ENCODE measurements at regions not wholly inside any gene's neighbourhood (a gene's known extent, or its start where the extent isn't known, plus 50 kb on each side); places are given as distances from the start of the nearest gene placed in this dataset.

DNA sequence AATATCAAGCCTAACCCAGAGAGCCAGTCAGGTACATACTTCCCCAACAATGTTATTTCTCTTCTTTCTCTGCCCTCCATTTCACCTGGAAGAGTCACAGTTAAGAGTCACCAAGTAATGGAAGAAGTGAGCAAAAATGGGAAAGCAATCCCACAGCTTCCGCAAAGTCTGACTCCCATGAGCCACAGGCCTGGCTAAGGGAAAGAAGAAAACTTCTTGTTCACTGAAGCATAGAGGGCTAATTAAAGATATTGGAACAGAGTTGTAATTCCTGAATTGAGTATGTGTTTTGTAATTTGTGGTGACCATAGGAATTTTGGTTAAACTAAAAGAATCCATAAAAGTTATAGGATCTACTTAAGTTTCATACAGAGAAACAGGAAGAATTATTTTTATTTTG lies 830.9 kb upstream of the PCDH20 start:
- peak; percentile 29 for DNase-seq (ENCODE audit: low read depth)
- TF ChIP-seq, protein P1, sequence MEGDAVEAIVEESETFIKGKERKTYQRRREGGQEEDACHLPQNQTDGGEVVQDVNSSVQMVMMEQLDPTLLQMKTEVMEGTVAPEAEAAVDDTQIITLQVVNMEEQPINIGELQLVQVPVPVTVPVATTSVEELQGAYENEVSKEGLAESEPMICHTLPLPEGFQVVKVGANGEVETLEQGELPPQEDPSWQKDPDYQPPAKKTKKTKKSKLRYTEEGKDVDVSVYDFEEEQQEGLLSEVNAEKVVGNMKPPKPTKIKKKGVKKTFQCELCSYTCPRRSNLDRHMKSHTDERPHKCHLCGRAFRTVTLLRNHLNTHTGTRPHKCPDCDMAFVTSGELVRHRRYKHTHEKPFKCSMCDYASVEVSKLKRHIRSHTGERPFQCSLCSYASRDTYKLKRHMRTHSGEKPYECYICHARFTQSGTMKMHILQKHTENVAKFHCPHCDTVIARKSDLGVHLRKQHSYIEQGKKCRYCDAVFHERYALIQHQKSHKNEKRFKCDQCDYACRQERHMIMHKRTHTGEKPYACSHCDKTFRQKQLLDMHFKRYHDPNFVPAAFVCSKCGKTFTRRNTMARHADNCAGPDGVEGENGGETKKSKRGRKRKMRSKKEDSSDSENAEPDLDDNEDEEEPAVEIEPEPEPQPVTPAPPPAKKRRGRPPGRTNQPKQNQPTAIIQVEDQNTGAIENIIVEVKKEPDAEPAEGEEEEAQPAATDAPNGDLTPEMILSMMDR (IDR thresholded peaks at IDR 0.05; ENCODE audit: low read depth, low read length, missing control alignments), result no peak
- H3K4me3 ChIP-seq (ENCODE audit: low read depth, low read length), result no peak overlapping the region
- in situ Hi-C loops (cut with HindIII; ENCODE audit: low sequenced_read_pairs), result no loop called here

- in situ Hi-C loops (cut with HindIII; ENCODE audit: low sequenced_read_pairs), result no loop called here
- TF ChIP-seq, protein P1 (IDR thresholded peaks at IDR 0.05; ENCODE audit: low read depth, low read length, missing control alignments), result no peak
Observed at GRCh38 chr13:62243106-62243505, 827.5 kb upstream of the PCDH20 start.

GRCh38 chr13:62234780-62235440 lies 819.3 kb upstream of the PCDH20 start:
- TF ChIP-seq, protein P1 (IDR thresholded peaks at IDR 0.05; ENCODE audit: low read depth, low read length, missing control alignments), result no peak
- H3K4me3 ChIP-seq (ENCODE audit: low read depth, low read length), result no peak overlapping the region
- no peak for DNase-seq (ENCODE audit: low read depth)
- in situ Hi-C loops (cut with HindIII; ENCODE audit: low sequenced_read_pairs), result no loop called here

More at GRCh38 chr13:62243106-62243505, 827.5 kb upstream of the PCDH20 start:
- H3K4me3 ChIP-seq (ENCODE audit: low read depth, low read length), result no peak overlapping the region
- DNase-seq (ENCODE audit: low read depth), result no peak

GRCh38 chr13:62210951-62211350 lies 795.3 kb upstream of the PCDH20 start:
- no peak overlapping the region for H3K4me3 ChIP-seq (ENCODE audit: low read depth, low read length)
- in situ Hi-C loops (cut with HindIII; ENCODE audit: low sequenced_read_pairs), result no loop called here
- DNase-seq (ENCODE audit: low read depth), result no peak
- TF ChIP-seq, protein P1 (IDR thresholded peaks at IDR 0.05; ENCODE audit: low read depth, low read length, missing control alignments), result no peak

- DNase-seq (ENCODE audit: low read depth), result no peak
- H3K4me3 ChIP-seq (ENCODE audit: low read depth, low read length), result no peak overlapping the region
- in situ Hi-C loops (cut with HindIII; ENCODE audit: low sequenced_read_pairs), result no loop called here
- TF ChIP-seq, protein P1 (IDR thresholded peaks at IDR 0.05; ENCODE audit: low read depth, low read length, missing control alignments), result no peak
Observed at GRCh38 chr13:62209529-62209928, 793.9 kb upstream of the PCDH20 start.

- no peak overlapping the region for H3K4me3 ChIP-seq (ENCODE audit: low read depth, low read length)
- DNase-seq (ENCODE audit: low read depth), result no peak
- in situ Hi-C loops (cut with HindIII; ENCODE audit: low sequenced_read_pairs), result no loop called here
- TF ChIP-seq, protein P1 (IDR thresholded peaks at IDR 0.05; ENCODE audit: low read depth, low read length, missing control alignments), result no peak
Observed at GRCh38 chr13:62207388-62207787, 791.7 kb upstream of the PCDH20 start.
